NT2/D1 (cell line): ENCODE measurements at regions not wholly inside any gene's neighbourhood (a gene's known extent, or its start where the extent isn't known, plus 50 kb on each side); places are given as distances from the start of the nearest gene placed in this dataset.

ENCODE experiments used
- SUZ12 ChIP-seq: IDR thresholded peaks from 2 replicates; pipeline ENCODE4 v1.6.1; 2011; ENCODE audit not compliant: insufficient read length, insufficient read depth; ENCODE audit errors: extremely low read depth
- ZNF274 ChIP-seq: IDR thresholded peaks from 2 replicates; pipeline ENCODE4 v1.6.1; 2011; ENCODE audit warnings: mild to moderate bottlenecking, low read depth, low read length

DNA sequence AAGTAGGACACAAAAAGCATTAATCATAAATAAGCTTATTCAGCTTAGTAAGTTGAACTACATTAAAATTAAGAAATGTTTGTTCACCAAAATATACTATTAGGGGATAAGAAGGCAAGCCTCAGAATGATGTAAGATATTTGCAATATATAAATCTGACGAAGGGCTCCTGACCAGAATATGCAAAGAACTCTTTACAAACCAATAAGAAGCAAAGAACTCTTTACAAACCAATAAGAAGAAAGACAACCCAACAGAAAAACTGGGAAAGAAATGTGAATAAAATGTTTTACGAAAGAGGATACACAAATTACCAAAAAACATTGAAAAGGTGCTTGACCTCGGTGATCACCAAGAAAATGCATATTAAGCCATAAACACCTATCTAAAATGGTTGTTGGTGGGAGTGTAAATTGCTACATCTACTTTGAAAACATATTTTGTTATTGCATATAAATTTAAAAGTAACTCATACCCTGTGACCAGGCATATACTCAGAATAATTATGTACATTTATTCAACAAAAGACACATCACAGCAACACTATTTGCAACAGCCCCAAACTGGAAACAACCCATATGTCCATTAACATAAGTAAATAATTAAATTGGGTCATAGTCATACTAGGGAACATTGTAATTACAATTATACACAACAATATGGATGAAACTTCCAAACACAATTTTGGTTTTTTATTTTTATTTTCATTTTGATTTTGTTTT lies 83.3 kb upstream of the CTBP2 start:
- no peak for TF ChIP-seq ZNF274
- no peak for TF ChIP-seq SUZ12
